HUES64 (cell line): ENCODE measurements at regions not wholly inside any gene's neighbourhood (a gene's known extent, or its start where the extent isn't known, plus 50 kb on each side); places are given as distances from the start of the nearest gene placed in this dataset.

Source experiments
- H3K27ac ChIP-seq: 2 replicates; pipeline ENCODE4 v1.7.0; 2013; ENCODE audit warnings: low read depth, low read length, inconsistent platforms
- H3K27me3 ChIP-seq: 2 replicates; pipeline ENCODE4 v1.6.1; 2013; ENCODE audit warnings: mild to moderate bottlenecking, low read length; ENCODE audit not compliant: insufficient read depth
- H3K36me3 ChIP-seq: 2 replicates; pipeline ENCODE4 v1.6.1; 2013; ENCODE audit warnings: mild to moderate bottlenecking, low read length; ENCODE audit not compliant: insufficient read depth
- H3K4me1 ChIP-seq: 2 replicates; pipeline ENCODE4 v1.6.1; 2013; ENCODE audit warnings: mild to moderate bottlenecking, low read length, moderate library complexity; ENCODE audit not compliant: insufficient read depth
- H3K4me3 ChIP-seq: 2 replicates; pipeline ENCODE4 v1.5.1; 2013; ENCODE audit warnings: mild to moderate bottlenecking, low read length, moderate library complexity
- H3K9ac ChIP-seq: 2 replicates; pipeline ENCODE4 v1.6.1; 2013; ENCODE audit warnings: mild to moderate bottlenecking, low read depth, low read length
- H3K9me3 ChIP-seq: 2 replicates; pipeline ENCODE4 v1.6.1; 2013; ENCODE audit warnings: low read depth, low read length; ENCODE audit not compliant: insufficient read depth
- WGBS: fragments of 150-250, 120-280 bp; methylation state at CpG from one replicate; pipeline ENCODE4 v1.1.7; 2013; ENCODE audit warnings: missing lambda C conversion rate; 5-methylcytosine and 5-hydroxymethylcytosine counted together

DNA sequence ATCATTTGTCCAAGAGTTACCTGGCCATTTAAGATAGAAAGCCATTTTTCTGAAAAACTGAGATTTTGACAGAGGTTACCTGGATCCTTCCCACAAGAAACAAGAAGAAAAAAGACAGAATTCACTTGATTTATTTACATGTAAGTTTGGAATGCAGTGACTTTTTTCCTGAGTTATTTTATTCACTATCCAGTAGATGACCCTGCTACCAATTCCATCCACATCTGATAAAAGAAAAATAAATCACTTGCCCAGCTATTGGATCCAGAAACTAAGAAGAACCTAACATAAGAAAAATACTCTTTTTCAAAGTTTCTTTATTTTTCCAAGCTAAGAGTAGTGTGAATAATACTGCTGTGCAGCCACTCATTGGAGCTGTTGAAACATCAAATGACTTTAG lies 275.2 kb downstream of the CETN3 start:
- H3K9ac ChIP-seq: no peak overlapping the region
- H3K27me3 ChIP-seq: no peaks in the 10 kb centered on the region
- H3K4me3 ChIP-seq: no peak overlapping the region
- peaks cover 9% of the 10 kb centered on the region for H3K4me1 ChIP-seq
- no peaks in the 10 kb centered on the region for H3K36me3 ChIP-seq
- no peak overlapping the region for H3K27ac ChIP-seq
- no peaks in the 10 kb centered on the region for H3K9me3 ChIP-seq

DNA sequence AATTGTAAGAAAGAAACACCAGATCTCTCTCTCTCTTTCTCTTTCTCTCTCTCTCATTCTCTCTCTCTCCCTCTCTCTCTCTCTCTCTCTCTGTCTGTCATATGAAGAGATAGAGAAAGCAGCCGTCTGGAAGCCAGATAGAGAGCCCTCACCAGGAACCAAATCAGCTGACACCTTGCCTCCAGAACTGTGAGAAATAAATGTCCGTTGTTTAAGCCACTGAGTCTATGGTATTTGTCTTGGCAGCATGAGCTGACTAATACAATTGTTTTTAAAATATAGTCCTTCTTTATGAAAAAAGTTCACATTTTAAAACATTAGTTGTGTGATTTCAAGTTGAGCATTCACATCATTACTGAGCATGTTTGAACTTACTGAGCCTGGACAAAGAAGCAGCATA lies 275.6 kb downstream of the CETN3 start:
- Histone ChIP-seq H3K9ac (no peak overlapping the region), H3K27ac (no peak overlapping the region), H3K27me3 (no peaks in the 10 kb centered on the region), H3K4me1 (peaks cover 9% of the 10 kb centered on the region), H3K9me3 (no peaks in the 10 kb centered on the region), H3K36me3 (no peaks in the 10 kb centered on the region), H3K4me3 (no peak overlapping the region)
- 33% methylated on average over 1 of the region's 2 CpGs for WGBS

DNA sequence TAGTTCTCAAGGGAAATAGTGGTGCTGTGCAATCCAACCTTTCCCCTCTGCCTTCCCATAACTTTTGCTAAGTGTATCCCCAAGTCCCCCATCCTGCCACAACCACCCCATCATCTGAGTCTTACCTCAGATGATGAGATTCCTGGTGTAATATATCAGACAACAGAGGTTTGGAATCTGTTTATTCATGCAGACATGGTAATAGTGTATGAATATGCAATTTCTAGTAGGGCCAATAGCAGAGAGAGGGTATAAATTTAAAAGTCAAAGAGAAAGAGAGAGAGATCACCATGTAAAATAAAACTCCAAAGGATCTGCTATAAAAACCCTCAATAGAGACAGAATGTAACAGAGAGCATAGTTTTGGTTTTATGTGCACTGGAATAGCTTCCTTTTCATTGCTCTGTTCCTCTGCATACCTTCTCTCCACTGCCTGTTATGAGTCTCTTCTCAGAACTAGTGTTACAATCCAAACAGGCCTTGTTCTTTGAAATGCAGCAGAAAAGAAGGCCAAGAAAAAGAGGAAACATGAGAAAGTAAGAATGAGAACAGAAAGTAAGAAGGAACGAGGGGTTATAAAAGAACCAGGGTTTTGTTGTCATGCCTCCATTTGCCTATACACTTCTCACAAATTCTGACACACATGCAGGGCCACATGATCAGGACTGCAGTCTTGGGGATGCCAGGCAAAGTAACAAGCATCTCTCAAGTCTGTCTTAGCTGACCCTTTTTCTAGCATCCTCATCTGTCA lies 278.0 kb downstream of the CETN3 start:
- no peak overlapping the region for H3K27ac ChIP-seq
- no peak overlapping the region for H3K9ac ChIP-seq
- H3K4me3 ChIP-seq: no peak overlapping the region
- 94% methylated on average over 1 of the region's 1 CpG for WGBS
- peaks cover 9% of the 10 kb centered on the region for H3K4me1 ChIP-seq
- H3K9me3 ChIP-seq: no peaks in the 10 kb centered on the region
- no peaks in the 10 kb centered on the region for H3K27me3 ChIP-seq
- H3K36me3 ChIP-seq: no peaks in the 10 kb centered on the region

DNA sequence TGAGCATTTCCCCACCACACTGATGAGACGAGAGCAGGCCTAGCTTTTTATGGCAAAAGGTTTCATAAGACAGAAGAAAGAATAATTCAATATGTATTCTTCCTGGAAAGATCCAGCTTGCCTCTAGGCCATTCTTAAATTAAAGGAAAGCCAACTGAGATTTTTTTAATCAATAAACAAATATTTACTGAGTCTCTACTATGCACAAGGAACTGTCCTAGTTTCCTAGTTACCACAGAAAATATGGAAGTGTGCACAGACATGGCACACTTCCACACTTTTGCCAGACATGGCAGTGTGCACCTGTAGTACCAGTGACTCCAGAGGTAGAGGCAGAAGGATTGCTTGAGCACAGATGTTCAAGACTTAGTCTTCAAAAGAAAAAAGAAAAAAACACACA lies 281.0 kb downstream of the CETN3 start:
- Histone ChIP-seq H3K4me1 (peaks cover 9% of the 10 kb centered on the region), H3K27me3 (no peaks in the 10 kb centered on the region)
- WGBS: 100% methylated on average over 1 of the region's 1 CpG

DNA sequence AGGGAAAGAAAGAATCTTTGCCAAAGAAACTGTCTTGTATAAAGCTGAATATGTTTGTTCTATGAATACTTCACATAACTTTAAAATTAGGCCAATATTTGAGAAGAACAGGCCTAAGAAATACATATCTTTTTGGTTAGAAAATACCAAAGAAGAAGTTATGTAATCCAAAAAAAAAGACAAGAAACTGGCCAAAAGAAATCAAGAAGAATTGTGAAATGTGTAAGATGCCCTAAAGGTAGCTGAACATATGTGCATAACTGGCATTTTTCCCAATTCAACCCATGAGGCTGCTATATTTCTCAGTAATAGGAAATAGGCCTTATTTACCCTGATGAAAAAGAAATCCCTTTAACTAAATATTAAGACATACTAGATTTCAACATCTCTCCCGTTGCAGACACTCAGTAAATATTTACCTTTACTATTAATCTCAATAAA lies 290.0 kb downstream of the CETN3 start:
- no peak overlapping the region for H3K4me3 ChIP-seq
- H3K27me3 ChIP-seq: no peaks in the 10 kb centered on the region
- H3K9ac ChIP-seq: no peak overlapping the region
- no peaks in the 10 kb centered on the region for H3K9me3 ChIP-seq
- H3K27ac ChIP-seq: no peak overlapping the region
- H3K4me1 ChIP-seq: no peaks in the 10 kb centered on the region
- WGBS: 71% methylated on average over 1 of the region's 1 CpG
- no peaks in the 10 kb centered on the region for H3K36me3 ChIP-seq

More for the DNA sequence above, 281.0 kb downstream of the CETN3 start:
- Histone ChIP-seq H3K9ac (no peak overlapping the region), H3K27ac (no peak overlapping the region), H3K9me3 (no peaks in the 10 kb centered on the region), H3K36me3 (no peaks in the 10 kb centered on the region), H3K4me3 (no peak overlapping the region)

DNA sequence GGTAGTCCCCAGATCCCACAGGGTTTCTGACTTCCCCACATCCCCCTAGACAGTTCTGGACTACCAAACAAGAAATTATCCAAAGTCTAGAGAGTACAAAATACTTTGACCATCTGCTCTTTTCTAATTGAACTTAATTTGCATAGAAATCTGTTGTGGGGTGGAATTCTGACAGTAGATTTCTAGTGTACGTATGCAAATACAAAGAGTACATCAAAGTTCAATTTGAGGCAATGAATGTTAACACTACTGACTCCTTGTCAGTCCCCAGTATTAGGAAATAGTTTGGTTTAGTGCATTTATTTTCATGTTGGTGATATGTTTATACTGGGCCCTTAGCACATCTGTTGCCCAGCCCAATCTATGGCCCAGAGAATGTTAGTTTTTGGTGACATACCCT lies 292.6 kb downstream of the CETN3 start:
- Histone ChIP-seq H3K4me3 (no peak overlapping the region), H3K9me3 (no peaks in the 10 kb centered on the region), H3K27me3 (no peaks in the 10 kb centered on the region), H3K9ac (no peak overlapping the region), H3K36me3 (no peaks in the 10 kb centered on the region), H3K4me1 (0 out of 2 replicates have a peak, but pooled peaks cover 5% of the 10 kb centered on the region), H3K27ac (no peak overlapping the region)
- 100% methylated on average over 1 of the region's 1 CpG for WGBS

DNA sequence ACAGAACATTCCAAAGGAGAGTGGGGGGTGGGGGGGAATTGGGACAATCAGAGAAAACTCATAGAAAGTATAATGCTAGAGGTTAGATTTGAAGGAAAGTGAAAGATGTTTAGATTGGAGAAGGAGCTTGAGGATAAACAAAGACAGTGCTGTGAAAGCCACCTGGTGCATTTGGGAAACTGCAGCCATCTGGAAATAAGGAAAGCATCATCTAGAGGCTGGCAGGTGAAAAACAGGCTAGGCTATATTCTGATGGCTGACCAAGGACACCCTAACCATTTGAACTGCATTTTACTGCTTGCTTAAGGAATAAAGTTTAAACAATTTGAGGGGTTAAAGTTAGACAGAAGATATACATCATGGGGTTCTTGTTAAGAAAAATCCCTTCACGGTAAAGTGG lies 296.4 kb downstream of the CETN3 start:
- H3K27ac ChIP-seq: no peak overlapping the region
- 0 out of 2 replicates have a peak, but pooled peaks cover 8% of the 10 kb centered on the region for H3K4me1 ChIP-seq
- no peak overlapping the region for H3K4me3 ChIP-seq
- H3K36me3 ChIP-seq: no peaks in the 10 kb centered on the region
- H3K27me3 ChIP-seq: no peaks in the 10 kb centered on the region
- no peak overlapping the region for H3K9ac ChIP-seq
- no peaks in the 10 kb centered on the region for H3K9me3 ChIP-seq
- WGBS: 54% methylated on average over 1 of the region's 1 CpG

DNA sequence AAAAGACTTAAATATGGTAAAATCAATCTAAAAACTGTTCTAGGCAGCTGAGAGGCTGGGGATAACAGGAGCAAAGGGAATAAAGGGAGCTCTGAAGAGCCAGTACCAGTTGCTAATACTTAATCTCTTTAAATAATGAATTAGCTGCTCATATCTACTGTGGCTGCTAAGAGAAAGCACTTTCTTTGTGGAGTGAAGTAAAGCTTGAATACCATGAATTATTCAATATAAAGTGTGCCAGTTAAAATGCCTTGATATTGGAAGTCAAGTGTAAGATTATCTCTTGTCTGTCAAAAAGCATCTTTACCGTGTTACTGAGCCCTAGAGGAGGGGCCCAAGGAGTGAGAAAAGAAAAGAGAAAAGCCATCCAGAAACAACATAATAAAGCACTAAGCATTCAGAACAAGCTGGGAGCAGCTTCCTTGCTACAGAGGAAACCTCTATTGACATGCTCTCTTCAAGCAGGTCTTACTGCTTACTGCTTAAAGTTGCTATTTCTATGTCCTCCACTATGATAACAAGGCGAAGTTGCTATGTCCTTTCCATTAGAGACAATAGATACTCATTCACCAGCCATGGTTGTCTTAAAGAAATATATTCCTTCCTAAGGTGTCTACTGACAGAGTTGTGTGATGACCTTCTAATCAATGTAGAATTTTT lies 297.4 kb downstream of the CETN3 start:
- Histone ChIP-seq H3K27me3 (no peaks in the 10 kb centered on the region), H3K9ac (no peak overlapping the region), H3K4me1 (0 out of 2 replicates have a peak, but pooled peaks cover 8% of the 10 kb centered on the region), H3K36me3 (no peaks in the 10 kb centered on the region), H3K4me3 (no peak overlapping the region), H3K27ac (no peak overlapping the region), H3K9me3 (no peaks in the 10 kb centered on the region)
- WGBS: 79% methylated on average over 2 of the region's 2 CpGs

DNA sequence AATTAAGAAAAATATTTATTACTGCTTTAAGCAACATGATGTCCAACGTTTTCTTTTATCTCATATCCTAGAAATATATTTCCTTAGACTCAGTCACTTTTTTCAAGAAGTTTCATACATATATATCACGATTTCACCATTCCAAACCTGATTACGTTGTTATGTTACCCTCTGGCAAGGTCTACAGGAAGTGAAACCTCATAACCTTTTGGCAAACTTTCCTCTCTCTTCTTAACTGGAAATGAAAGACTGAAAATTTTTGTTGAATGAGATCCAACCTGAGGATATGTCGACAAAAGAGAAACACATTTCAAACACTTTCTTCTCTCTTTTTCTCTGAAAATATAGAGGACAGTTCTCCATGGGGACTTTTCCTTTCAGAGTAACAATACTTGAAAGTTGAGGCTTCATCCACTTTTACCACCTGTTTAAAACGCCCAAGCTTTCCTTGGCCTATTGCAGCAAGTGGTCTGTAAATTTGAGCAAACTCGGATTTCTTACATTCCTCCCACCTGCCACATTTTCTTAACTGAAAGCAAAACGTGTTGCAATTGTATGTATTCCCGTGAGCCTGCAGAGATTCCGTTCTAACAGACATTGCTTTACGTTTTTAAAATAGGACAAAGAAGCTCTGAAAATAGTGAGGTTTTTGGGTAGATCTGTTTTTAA lies 298.1 kb downstream of the CETN3 start:
- Histone ChIP-seq H3K36me3 (no peaks in the 10 kb centered on the region), H3K27ac (no peak overlapping the region), H3K4me3 (no peak overlapping the region), H3K9me3 (no peaks in the 10 kb centered on the region), H3K27me3 (no peaks in the 10 kb centered on the region), H3K4me1 (0 out of 2 replicates have a peak, but pooled peaks cover 8% of the 10 kb centered on the region), H3K9ac (no peak overlapping the region)
- WGBS: 92% methylated on average over 10 of the region's 10 CpGs

DNA sequence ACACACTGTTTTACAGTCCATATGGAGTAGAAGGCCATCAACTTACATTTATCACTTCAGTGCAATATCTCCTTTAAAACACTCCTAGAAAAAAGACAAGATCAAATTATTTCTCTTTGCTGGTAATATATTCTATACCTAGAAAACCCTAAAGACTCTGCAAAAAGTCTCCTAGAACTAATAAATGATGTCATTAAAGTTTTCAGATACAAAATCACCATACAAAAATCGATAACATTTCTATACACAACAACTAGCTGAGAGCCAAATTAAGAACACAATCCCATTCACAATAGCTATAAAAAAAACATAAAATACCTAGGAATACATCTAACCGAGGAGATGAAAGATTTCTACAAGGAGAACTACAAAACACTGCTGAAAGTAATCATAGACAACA lies 300.3 kb downstream of the CETN3 start:
- H3K9me3 ChIP-seq: no peaks in the 10 kb centered on the region
- no peaks in the 10 kb centered on the region for H3K36me3 ChIP-seq
- H3K9ac ChIP-seq: no peak overlapping the region
- no peak overlapping the region for H3K4me3 ChIP-seq
- H3K27ac ChIP-seq: no peak overlapping the region
- H3K27me3 ChIP-seq: no peaks in the 10 kb centered on the region
- 50% methylated on average over 2 of the region's 2 CpGs for WGBS
- 0 out of 2 replicates have a peak, but pooled peaks cover 8% of the 10 kb centered on the region for H3K4me1 ChIP-seq

DNA sequence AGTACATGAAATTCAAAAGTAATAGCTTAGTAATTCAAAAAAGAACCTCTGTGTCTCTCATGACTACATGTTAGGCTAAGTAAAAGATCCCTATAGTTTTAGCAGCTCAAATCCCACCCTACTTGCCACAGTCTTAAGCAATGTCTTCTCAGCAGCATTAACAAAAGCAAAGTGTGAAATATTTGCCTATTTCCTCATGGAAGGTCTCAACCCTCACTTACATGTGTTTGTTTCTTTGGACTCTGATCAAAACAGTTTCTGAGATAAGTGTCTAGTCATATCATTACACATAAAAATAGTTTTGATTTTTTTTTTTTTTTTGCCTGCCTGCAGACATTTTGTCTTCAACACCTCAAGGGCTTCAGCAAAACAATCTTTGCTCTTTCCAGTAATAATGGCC lies 310.5 kb downstream of the CETN3 start:
- H3K9me3 ChIP-seq: no peaks in the 10 kb centered on the region
- H3K27me3 ChIP-seq: no peaks in the 10 kb centered on the region
- no peaks in the 10 kb centered on the region for H3K36me3 ChIP-seq
- no peak overlapping the region for H3K9ac ChIP-seq
- H3K27ac ChIP-seq: no peak overlapping the region
- no peaks in the 10 kb centered on the region for H3K4me1 ChIP-seq
- no peak overlapping the region for H3K4me3 ChIP-seq
